ENCODE measurements at regions not wholly inside any gene's neighbourhood (a gene's known extent, or its start where the extent isn't known, plus 50 kb on each side); places are given as distances from the start of the nearest gene placed in this dataset.

- no peak for TF ChIP-seq CTCF (IDR thresholded peaks at IDR 0.05; ENCODE audit: insufficient read depth, low read length, poor library complexity, severe bottlenecking)
- DNase-seq (ENCODE audit: extremely low read depth, insufficient read length) = no peak
- no peaks in the 10 kb centered on the region for H3K36me3 ChIP-seq (ENCODE audit: control insufficient read depth, insufficient read depth, low read length)
- no peaks in the 10 kb centered on the region for H3K27me3 ChIP-seq (replicated peaks; ENCODE audit: control insufficient read depth, insufficient read depth, low read length)
- no peak overlapping the region for H3K4me3 ChIP-seq (replicated peaks; ENCODE audit: low read depth, low read length)
Measured at GRCh38 chr20:41861772-41862422, 243.7 kb upstream of the CHD6 start.

GRCh38 chr20:41854765-41855164, 236.6 kb upstream of the CHD6 start:
- no peak for DNase-seq (ENCODE audit: extremely low read depth, insufficient read length)
- TF ChIP-seq CTCF (IDR thresholded peaks at IDR 0.05; ENCODE audit: insufficient read depth, low read length, poor library complexity, severe bottlenecking) = no peak
- Histone ChIP-seq H3K36me3 (ENCODE audit: control insufficient read depth, insufficient read depth, low read length) (no peaks in the 10 kb centered on the region), H3K27me3 (replicated peaks; ENCODE audit: control insufficient read depth, insufficient read depth, low read length) (no peaks in the 10 kb centered on the region; the same call in 1 of the 2 replicates), H3K4me3 (replicated peaks; ENCODE audit: low read depth, low read length) (no peak overlapping the region)

- H3K27me3 ChIP-seq (replicated peaks; ENCODE audit: control insufficient read depth, insufficient read depth, low read length) = no peaks in the 10 kb centered on the region; the same call in 1 of the 2 replicates
- H3K4me3 ChIP-seq (replicated peaks; ENCODE audit: low read depth, low read length) = no peak overlapping the region
- TF ChIP-seq CTCF (IDR thresholded peaks at IDR 0.05; ENCODE audit: insufficient read depth, low read length, poor library complexity, severe bottlenecking) = no peak
Measured at GRCh38 chr20:41853806-41854205, 235.6 kb upstream of the CHD6 start.

GRCh38 chr20:41848180-41848579, 230.0 kb upstream of the CHD6 start:
- Histone ChIP-seq H3K36me3 (ENCODE audit: control insufficient read depth, insufficient read depth, low read length) (no peaks in the 10 kb centered on the region), H3K27me3 (replicated peaks; ENCODE audit: control insufficient read depth, insufficient read depth, low read length) (no peaks in the 10 kb centered on the region), H3K4me3 (replicated peaks; ENCODE audit: low read depth, low read length) (no peak overlapping the region)
- DNase-seq (ENCODE audit: extremely low read depth, insufficient read length) = no peak
- TF ChIP-seq CTCF (IDR thresholded peaks at IDR 0.05; ENCODE audit: insufficient read depth, low read length, poor library complexity, severe bottlenecking) = peak; percentile 26

More at GRCh38 chr20:41853806-41854205, 235.6 kb upstream of the CHD6 start:
- DNase-seq (ENCODE audit: extremely low read depth, insufficient read length) = no peak
- no peaks in the 10 kb centered on the region for H3K36me3 ChIP-seq (ENCODE audit: control insufficient read depth, insufficient read depth, low read length)

- H3K4me3 ChIP-seq (replicated peaks; ENCODE audit: low read depth, low read length) = no peak overlapping the region
- TF ChIP-seq CTCF (IDR thresholded peaks at IDR 0.05; ENCODE audit: insufficient read depth, low read length, poor library complexity, severe bottlenecking) = no peak
- no peak for DNase-seq (ENCODE audit: extremely low read depth, insufficient read length)
- H3K27me3 ChIP-seq (replicated peaks; ENCODE audit: control insufficient read depth, insufficient read depth, low read length) = no peaks in the 10 kb centered on the region
- no peaks in the 10 kb centered on the region for H3K36me3 ChIP-seq (ENCODE audit: control insufficient read depth, insufficient read depth, low read length)
Measured at GRCh38 chr20:41837669-41838224, 219.6 kb upstream of the CHD6 start.
